Colon (tissue), 2 donors: ENCODE measurements at regions not wholly inside any gene's neighbourhood (a gene's known extent, or its start where the extent isn't known, plus 50 kb on each side); places are given as distances from the start of the nearest gene placed in this dataset.

Source experiments
- FAIRE-seq: peaks from 2 replicates; lab custom pipeline; 2012; peaks lifted over from hg19 to GRCh38; lab: Jason Lieb, UNC
- donor health status: control.
- donor health status: control.

DNA sequence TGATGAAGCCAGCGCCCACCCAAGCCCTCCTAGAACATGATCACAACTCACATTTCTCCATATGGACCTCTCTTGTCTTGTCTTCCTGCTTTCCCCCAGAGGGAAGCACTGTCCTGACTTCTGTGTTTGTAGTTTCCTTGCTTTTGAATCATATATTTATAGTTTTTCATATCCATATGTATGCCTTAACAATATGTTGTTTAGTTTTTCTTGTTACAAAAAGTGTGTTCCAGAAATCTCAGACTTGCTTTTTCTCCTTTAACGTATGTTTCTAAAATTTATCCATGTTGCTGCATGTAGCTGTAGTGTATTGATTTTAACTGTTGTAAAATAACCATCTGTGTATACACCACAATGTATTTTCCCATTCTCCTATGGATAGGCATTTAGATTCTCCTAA is 182.0 kb upstream of the SMIM23 start:
- FAIRE-seq, result no peak

DNA sequence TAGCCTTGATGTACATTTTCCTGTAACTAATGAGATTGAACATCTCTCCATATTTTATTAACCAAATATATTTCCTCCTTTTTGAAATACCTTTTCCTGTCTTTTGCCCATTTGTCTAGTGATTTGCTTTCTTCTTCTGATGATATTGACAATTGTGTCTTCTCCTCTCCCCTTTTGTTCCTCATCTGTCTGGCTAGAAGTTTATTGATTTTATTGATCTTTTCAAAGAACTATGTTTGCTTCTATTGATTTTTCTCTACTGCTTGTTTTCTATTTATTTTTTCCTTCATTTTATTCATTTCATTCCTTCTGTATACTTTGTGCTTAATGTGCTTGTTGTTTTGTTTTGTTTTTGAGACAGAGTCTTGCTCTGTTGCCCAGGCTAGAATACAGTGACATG is 181.4 kb upstream of the SMIM23 start:
- FAIRE-seq, result no peak

DNA sequence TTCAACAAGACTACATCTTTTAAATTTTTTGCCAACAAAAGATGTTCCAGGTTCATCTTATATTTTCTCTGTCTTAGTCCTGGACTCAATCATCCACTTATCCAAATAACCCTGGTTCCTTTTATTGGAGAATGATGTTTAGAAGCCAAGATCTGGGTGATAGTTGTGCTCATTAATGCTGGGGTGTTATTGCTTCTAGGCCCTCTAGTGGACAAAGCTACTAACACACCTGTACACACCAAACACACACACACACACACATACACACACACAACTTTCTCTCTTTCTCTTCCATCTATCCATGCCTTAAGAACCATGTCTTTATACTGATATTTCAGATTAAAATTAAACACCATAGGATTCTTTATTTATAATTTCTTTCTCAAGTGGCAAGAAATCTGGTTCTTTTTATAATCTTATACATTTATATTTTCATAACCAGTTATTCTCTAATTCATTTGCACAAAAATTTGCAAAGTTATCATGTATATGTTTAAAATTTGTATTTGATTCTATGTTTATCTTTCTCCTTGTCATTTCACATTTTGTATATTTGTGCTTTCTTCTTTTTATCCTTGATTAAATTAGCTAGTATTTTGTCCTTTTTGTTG is 179.1 kb upstream of the SMIM23 start:
- FAIRE-seq, result peak; percentile 81

DNA sequence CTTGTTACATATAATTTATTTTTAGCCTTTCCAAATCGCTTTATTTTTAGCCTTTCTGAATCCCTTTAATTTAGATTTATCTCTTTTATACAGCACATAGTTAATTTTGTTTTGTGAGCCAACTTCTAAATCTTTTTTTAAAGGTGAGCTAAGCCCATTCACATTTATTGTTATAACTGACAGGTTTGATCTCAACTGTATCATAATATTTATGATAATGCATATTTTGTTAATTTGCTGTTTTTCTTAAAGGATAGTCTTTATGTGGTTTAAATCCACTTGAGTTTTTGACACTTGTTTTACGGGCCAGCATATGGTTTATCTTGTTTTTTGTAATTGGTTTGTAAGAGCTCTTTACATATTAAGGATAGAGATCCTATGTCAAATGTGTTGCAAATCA is 177.8 kb upstream of the SMIM23 start:
- no peak for FAIRE-seq

DNA sequence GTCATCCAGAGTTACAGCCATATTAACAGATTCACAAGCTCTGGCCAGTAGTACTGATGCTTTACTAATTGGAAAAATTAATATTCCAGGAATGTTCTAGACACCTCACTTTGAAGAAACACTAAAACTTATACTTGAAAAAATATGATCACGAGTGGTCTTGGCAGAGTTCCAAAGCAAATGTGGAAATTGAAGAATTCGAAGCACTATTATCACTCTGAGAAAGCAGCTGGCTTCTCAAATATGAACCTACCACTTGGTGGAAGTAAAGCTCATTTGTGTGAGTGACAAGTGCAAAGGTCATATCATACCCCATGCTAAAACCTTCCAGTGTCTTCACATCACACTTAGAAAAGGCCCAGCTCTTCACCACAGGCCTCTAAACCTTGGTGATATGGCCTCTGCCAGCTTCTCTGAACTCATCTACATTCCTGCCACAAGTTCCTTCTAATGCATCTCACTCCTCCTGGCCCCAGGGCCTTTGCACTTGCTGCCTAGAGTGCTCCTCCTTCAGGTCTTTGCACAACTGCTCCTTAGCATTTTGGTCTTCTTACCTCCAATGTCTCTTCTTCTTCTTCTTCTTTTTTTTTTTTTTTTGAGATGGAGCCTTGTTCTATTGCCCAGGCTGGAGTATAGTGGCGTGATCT is 175.7 kb upstream of the SMIM23 start:
- FAIRE-seq, result no peak

DNA sequence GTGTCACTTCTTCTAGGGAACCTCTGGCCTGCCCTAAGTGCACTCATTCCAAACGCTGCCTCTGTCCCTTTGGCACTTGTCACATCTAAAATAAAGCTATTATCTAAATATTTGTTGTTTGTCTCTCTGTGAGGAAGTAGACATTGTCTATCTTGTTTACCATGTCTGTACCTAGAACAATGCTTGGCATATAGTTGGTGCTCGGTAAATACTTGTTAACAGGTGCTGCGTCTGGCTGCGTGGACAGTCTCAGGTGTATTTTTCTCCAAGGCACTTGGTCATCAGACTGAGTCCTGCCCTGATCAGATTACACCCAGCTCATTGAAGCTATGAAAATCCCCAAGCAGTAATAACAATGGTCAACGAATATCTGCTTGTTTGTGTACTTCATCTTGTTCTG is 174.9 kb upstream of the SMIM23 start:
- FAIRE-seq, result no peak

DNA sequence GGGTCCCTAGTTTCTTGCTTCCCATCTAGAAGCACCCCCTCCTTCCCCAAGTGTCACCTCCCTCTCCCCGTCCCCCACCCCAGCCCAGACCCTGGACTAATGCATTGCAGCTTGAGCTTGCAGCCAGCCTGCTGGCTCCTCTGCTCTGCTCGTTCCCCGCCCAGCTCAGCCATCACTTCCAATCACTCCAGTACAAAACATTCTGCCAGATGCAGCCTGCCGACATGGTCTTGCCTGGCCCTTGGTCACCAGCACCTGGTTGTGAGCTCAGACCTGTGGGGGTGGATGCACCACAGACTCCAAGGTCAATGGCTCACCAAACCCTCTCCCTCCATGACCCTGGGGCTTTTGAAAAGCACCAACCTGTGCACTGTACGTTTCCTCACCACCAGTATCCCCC is 172.9 kb upstream of the SMIM23 start:
- no peak for FAIRE-seq

DNA sequence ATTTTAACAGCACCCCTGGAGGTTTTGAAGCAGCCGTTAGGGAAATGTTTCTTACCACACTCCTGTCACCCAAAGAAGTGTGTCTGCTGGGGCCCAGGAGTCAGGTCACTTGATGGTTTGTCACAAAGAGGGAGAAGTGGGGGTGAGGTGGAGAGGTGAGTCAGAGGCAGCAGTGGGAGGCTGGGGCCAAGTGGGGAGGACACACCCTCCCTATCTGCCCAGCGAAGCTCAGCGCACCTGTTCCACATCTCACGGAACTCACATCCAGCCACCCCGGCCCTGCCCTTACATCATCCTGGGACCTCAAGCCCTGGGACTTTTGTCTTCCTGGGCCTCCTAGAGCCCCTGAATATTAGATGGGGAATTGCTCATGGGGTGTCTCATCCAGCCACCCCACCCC is 171.1 kb upstream of the SMIM23 start:
- FAIRE-seq, result no peak

DNA sequence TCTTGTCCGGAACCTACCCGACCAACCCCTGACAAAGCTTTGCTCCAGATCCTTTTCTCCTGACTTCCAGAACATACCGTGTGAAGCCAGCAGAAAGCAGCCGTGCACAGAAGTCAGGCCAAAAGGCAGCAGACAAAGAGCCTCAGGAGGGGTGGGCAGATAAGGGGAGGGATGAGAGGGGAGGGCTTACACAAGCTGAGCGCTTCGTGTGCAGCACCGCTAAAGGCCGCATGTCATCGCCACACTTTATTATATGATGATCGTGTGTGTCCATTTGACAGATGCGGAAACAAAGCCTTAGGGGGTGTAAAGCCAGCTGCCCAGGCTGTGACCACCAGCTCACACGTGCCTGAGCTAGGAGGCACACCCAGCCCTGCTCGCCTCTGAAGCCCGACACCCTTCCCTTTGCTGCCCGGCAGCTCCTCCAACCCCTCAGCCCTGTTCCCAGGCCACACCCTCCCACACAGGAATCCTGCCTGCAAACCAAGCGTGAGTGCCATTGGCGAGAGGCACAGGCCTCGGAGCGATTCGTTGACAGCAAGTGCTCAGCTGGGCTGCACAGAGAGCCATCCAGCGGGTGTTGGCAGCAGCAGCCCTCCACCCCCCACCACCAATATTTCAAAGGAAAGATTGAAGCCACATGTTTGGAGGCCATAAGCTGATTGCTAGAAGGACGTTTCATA is 170.5 kb upstream of the SMIM23 start:
- FAIRE-seq, result no peak

DNA sequence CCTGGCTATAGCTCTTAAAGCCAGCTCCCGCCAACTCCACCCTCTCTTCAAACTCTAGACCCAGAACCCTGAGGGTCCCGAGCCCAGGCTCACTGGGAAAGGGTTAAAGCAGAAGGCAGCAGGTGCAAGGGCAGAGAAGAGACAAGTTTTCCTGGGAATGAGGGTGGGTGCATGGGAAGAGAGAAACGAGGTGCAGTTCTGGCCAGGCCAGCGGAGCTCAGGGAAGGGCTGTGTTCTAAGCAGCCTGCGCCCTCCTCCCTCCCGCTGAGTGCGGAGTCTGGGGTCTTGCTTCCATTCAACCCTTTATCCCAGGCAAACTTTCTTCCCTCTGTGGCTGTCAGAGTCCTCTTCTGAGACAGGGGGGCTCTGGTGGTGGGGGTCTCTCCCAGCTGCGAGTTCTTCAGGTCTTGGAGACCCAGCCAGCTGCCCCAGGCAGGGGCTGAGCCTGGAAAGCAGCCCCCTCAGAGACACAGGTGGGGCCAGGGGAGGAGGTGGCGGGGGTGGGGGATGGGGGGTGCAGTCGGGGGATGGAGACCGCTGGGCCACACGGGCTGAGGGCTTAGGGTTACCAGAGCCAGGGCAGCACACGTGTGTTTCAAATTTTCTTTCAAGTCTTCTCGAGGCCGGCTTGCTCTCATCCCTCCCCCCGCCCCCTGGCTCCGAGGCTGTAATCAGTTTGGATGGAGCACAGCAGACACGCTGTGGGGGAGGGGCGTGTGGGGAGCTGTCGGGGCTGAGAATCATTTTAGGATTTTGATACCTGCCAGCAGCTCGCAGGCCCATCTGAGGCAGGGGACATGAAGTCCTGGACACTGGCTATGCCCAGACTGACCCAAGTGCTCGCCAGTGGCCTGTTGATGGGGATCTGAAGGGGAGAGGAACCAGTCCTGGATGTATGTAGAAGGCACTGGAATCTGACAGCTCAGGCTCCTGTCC is 169.6 kb upstream of the SMIM23 start:
- no peak for FAIRE-seq

DNA sequence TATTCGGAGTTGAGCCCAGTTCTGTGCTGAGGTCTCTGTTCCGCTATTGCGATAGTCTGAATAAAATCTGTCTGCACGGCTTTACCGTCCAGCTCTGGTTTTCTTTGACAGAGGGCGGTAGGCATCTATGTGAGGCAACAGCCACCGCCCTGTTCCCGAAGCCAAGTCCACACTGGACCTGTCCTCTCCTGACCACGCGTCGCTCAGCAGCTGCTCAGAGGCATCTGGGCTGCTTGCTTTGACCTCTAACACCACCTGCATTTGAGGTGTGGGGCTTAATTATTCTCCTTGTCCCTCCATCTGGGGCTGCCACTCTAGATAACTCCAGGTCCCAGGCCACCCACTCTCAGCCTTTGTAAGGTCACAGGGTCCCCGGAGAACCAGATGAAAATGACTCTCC is 168.4 kb upstream of the SMIM23 start:
- FAIRE-seq, result no peak

DNA sequence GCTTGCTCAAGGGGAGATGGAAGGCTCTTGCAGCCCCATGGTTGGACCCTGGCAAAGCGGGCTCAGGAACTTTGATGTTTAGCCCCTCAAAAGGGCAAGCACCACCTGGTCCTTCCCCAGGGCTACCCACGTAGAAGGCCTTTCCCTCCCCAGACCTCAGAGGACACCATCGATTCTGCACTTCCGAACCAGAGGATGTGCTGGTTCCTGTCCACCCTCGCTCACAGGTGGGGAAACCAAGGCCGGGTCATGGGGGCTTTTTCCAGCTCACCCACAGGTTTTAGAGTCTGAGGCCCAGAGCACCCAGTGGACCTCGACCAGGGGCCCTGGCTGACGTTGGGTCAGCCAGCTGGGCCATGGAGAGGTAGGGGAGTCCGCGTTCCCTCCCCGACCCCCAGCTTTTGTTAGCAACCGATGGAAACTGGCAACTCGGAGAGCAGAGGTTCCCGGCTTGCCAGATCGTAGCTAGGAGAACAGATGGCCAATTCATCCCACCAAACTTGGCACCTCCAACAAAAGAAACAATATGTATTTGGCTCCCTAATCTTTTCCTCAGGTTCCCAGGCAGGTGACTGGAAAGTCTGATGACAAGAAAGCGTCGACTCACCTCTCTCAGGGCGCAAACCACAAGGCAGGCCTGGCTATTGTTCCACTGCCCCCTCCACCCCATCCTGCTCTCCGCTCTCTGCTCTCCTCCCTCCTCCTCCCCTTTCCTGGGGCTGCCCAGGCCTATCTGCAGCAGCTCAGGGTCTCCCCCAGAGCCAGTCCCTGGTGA is 167.6 kb upstream of the SMIM23 start:
- no peak for FAIRE-seq

DNA sequence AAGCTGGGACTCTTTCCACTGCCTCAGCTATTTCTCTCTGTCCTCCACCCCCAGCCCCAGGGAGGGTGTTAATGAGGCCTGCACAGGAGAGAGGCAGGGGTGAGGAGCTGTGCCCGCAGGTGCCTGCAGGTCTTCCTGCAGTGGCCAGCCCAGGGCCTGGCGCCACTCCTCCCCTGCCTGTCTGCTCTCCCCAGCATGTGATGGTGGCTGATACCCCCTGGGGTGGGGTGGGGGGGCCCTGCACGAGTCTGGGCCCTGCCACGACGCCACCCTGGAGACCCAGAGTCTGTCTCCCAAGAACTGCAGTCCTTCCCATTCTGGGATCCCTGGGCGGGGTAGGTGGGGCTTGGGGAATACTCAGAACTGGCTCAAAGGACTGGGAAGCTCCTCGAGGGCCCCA is 166.4 kb upstream of the SMIM23 start:
- no peak for FAIRE-seq

DNA sequence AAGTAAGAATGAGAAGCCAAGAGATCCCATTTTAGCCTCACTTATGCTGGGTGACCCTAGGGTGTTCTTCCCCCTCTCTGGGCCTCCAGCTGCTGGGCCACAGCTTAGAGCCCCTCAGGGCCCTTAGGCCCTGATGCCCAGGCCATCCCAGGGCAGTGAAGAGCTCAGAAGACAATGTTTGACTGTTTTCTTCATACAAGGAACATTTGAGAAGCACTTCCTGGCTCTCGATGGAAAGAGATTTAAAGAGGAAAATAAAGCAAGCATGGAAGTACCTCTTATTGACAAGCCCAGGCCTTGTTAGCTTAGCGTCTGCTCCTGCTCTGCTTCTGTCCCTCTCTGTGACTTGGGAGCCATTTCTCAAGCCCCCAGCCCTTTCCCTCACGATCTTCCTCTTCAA is 165.9 kb upstream of the SMIM23 start:
- FAIRE-seq, result no peak

DNA sequence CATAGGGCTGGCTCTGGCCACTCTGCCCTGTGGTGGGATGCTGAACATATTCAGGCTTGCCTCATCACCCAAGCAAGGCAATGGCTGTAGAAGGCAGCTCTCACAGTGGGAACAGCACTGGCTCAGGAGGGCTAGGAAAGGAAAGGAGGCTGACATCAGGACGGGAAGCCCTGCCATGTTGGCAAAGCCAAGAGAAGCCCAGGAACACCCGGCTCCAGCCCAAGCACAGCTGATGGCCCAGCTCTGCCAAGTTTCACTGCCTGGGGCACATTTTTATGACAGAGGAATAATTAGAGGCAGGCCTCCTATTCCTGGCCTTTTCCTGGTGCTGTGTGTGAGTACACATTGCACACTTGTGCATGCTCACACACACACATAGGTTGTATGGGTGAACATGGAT is 163.6 kb upstream of the SMIM23 start:
- FAIRE-seq, result no peak

DNA sequence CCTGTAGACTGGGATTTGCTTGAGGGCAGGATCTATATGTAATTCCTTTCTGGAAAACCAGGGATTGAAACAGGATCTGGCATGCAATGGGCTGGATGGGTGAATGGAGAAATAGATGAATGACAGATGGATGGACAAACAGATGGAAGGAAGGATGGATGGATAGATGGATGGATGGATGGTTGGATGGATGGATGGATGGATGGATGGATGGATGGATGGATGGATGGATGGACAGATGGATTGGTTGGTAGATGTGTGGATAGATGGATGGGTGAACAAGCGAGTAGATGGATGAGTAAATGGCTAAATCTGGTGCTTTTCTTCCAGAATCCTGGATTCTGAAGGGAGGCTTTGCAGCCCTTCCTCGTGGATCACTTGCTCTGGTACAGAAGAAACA is 162.5 kb upstream of the SMIM23 start:
- FAIRE-seq, result no peak

DNA sequence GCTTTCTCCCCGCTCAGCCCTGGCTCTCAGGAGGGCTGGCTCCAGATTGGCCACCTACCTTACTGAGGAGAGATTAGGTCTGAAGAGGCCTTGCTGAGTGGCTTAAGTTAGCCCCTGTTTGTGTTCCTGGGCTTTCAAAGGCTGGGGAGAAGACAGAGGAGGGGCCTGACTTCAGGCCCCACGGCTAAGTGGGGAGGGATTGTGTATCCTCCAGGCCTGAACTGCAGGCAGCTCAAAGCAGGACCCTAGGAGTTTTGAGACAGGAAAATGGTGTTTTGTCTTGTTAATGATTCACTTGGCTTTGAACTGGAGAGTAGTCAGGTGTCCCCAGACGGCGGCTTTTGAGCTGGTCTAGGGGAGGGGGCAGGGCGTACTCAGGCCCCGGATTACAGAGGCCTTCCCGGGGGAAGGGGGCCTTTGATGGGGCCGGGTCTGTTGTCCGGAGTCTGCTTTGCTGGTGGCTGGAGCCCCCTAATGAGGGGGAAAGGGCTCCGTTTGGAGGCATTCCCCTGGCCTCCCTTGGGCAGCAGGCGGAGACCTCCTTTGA is 162.0 kb upstream of the SMIM23 start:
- no peak for FAIRE-seq

DNA sequence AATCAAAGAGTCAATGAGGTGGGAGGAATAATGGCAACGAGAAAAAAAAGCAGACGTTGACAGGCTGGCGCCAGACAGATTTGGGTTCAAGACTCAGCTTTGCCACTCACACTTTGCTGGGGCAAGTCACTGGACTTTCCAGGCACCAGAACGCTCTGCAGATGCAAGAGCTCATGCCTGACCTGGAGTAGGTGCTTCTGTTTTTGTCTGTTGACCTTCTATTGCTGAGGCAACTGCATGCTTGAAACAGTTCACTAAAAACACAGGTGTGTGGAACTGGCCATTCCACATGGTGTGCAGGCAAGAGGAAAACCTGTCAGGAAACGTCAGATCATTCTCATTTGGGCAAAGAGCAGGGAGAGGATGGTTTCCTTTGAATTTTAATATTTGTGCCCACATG is 161.2 kb upstream of the SMIM23 start:
- FAIRE-seq, result no peak

DNA sequence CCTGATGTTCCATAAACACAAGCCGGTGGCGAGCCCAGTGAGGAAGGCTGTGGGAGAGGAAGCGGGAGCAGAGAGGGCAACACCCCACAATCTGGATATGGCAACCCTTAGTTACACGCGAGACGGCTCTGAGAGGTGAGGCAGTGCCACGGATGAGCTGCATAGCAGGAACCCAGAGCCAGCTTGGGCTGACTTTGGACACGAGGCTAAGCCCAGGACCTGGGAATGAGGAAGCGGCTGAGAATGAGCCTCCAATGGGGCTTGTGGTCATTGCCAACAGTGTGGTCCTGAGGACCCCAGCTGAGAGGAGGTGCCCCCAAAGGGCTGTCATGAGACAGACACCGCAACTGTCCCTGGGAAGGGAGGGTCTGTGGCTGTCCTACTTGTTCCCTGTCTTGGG is 160.0 kb upstream of the SMIM23 start:
- no peak for FAIRE-seq

DNA sequence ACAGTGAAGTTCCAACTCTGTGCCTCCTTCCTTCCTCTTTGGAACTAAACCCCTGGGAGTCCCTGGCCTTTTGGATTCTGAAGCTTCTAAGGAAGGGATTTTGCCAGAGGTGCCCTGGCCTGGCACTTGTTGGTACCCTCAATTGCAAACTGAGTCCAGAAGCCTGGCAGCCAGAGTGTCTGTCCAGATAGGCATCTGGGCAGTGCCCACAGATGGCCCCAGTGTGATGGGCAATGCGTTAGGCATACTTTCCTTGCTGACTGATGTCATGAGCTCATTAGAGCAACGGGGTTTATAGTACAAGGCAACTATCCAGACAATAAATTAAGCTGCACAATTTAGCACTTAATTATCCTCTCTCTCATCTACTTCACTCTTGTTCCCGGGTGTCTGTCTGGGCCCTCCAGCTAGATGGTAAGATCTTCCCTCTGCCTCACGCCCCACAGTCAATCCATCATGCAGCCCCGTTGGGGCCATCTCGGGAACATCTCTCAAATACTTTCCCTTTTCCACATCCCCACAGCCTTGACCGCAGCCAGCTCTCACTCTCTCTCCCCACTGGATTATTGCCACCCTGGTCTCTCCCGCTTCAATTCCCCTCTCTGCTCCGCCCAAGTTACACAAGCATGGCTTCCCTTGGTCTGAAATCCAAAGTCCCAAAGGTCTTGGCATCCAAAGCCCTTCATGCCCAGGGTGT is 157.5 kb upstream of the SMIM23 start:
- no peak for FAIRE-seq

DNA sequence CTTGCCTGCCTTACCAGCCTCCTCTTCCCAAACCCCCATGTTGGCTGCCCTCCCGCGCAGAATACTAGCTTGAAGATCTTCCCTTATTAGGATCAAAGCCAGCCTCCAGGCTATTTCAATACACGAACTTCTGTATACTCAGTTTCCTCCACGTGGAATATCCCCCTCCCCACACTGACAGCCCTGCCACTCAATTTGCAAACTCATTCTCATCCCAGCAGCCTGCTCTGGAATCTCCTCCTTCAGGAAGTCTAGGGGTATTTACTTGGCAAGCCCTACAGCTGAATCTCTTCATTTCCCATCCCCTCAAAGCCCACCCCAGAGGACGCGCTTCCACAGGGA is 157.0 kb upstream of the SMIM23 start:
- no peak for FAIRE-seq
